ENCODE measurements at regions not wholly inside any gene's neighbourhood (a gene's known extent, or its start where the extent isn't known, plus 50 kb on each side); places are given as distances from the start of the nearest gene placed in this dataset.

DNA sequence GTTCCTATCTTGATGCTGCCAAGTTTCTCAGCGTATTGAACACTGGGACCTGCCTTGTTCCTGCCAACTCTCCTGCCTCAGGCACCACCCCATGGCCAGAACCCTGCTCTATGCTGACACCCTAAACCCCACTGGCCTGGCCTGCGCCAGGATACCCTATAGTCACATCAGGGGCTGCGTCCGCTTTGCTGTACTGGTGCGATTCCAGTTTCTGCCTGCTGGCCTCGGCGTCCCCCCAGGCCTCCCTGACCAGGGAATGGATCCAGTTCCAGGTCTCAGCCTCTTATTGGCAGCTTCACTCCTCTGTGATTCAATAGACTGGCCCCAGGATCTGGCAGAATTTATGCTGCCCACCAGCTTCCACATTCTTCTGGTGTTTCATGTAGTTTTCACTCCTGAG is 55.0 kb downstream of the GPR6 start:
- DNase-seq (ENCODE audit: low read depth in 1 of 2, low spot score in 1 of 2): no peak
- TF ChIP-seq JUND (IDR thresholded peaks at IDR 0.05; ENCODE audit: low read depth): no peak
- in situ Hi-C loops (cut with HindIII; ENCODE audit: low pct_unique_long_range_greater_than_20kb, low sequenced_read_pairs): no loop called here

- no peak for DNase-seq (ENCODE audit: low read depth in 1 of 2, low spot score in 1 of 2)
- TF ChIP-seq JUND (IDR thresholded peaks at IDR 0.05; ENCODE audit: low read depth): no peak
- in situ Hi-C loops (cut with HindIII; ENCODE audit: low pct_unique_long_range_greater_than_20kb, low sequenced_read_pairs): no loop called here
These were observed 55.9 kb downstream of the GPR6 start for GRCh38 chr6:110033749-110034666.

DNA sequence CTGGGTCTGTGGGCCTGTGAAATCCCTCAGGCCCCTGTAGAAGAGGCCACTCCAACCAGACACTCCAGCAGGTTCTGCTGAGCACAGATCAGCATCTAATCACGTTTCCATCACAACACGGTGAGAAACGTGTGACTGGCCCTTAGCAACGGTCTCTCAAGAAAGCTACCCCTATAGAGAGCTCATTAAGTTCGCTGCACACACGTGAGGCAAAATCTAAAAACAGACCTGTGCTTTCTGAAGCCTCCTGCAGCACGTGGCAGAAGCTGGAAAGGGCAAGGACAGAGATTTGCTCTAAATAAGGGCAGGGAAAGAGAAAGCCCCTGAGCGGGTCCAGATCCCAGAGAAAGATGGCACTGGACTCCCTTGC is 56.5 kb downstream of the GPR6 start:
- in situ Hi-C loops (cut with HindIII; ENCODE audit: low pct_unique_long_range_greater_than_20kb, low sequenced_read_pairs): no loop called here
- DNase-seq (ENCODE audit: low read depth in 1 of 2, low spot score in 1 of 2): no peak
- no peak for TF ChIP-seq JUND (IDR thresholded peaks at IDR 0.05; ENCODE audit: low read depth)

DNA sequence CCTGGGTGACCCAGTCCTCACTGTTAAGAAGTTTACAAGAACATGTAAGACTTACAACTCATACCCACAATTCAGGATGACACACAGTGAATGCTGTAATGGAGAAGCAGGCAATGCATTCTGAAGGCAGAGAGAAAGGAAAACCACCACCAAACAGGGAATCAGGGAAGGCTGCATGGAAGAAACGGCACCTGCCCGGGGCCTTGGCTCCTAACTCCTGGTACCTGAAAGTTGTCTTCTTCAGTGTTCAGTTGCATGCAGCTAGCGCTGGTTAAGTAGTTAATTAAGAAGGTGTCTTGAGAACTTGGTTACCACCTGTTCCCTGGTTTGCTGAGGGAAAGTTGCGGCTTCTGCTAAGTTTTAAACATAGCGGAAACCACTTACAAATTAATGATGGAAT is 57.2 kb downstream of the GPR6 start:
- in situ Hi-C loops (cut with HindIII; ENCODE audit: low pct_unique_long_range_greater_than_20kb, low sequenced_read_pairs): no loop called here
- TF ChIP-seq JUND (IDR thresholded peaks at IDR 0.05; ENCODE audit: low read depth): no peak
- no peak for DNase-seq (ENCODE audit: low read depth in 1 of 2, low spot score in 1 of 2)

DNA sequence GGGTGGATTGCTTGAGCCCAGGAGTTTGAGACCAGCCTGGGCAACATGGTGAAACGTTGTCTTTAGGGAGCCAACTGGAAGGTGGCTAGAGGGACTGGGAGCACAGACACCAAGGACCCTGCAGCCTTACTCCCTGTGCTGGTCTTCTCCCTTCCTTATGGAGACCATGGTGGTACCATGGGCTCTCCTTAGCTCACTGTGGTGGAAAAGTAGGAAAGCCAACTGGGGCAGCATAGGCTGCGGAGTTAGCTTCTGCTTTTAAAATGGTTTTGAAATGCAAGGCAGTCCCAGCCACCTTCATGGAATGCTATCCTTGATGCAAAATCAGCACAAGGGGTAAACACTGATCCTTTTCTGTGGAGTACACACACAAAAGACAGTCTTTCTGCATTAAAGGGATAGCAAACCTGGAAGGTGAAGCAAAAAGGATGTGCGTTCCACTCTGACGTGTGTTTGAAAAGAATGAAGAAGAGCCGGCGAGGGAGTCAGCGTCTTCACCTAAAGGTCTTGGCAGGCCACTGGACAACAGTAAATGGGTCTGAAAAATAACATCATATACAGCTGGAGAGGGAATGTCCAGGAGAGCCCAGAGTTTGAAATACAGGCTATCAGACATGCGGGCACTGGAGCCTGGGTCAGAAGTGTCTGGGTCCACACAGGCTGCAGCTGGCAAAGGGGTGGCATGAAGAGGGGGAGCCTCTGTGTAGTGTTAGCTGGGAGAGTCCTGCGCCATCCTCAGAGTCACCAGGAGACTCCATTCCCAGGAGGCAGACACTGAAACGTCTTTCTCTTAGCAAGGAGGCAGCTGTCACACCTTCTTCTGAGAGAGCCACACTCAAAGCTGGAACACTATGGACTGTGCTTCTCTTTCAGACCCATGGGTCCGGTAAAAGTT is 58.5 kb downstream of the GPR6 start:
- in situ Hi-C loops (cut with HindIII; ENCODE audit: low pct_unique_long_range_greater_than_20kb, low sequenced_read_pairs): no loop called here
- DNase-seq (ENCODE audit: low read depth in 1 of 2, low spot score in 1 of 2): no peak
- no peak for TF ChIP-seq JUND (IDR thresholded peaks at IDR 0.05; ENCODE audit: low read depth)

DNA sequence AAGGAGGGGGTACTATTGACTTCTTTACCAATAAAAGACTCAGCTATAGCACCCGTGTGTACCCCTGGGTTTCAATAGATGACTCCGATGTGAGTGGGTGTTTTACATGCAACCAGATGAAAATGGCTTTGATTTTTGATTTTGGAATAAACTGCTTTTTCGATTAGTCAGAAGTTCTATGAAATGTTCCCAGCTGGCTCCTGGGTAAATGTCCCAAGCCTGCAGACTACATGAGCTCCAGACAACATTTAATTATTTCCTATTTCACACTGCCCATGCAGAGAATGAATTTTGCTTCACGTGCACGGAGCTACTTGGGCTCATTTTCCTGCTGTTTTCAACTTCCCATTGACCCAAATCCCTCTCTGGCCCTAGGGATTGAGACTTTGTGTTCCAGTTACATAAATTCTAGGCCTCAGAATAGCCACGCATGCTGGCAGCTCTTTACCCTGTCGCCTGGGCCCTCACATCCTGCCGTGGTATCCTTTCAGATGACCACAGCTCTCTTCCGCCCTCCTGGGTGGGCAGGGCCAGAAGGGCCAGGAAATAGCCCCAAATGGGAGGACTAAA is 59.7 kb downstream of the GPR6 start:
- TF ChIP-seq JUND (IDR thresholded peaks at IDR 0.05; ENCODE audit: low read depth): no peak
- in situ Hi-C loops (cut with HindIII; ENCODE audit: low pct_unique_long_range_greater_than_20kb, low sequenced_read_pairs): no loop called here
- DNase-seq (ENCODE audit: low read depth in 1 of 2, low spot score in 1 of 2): no peak

DNA sequence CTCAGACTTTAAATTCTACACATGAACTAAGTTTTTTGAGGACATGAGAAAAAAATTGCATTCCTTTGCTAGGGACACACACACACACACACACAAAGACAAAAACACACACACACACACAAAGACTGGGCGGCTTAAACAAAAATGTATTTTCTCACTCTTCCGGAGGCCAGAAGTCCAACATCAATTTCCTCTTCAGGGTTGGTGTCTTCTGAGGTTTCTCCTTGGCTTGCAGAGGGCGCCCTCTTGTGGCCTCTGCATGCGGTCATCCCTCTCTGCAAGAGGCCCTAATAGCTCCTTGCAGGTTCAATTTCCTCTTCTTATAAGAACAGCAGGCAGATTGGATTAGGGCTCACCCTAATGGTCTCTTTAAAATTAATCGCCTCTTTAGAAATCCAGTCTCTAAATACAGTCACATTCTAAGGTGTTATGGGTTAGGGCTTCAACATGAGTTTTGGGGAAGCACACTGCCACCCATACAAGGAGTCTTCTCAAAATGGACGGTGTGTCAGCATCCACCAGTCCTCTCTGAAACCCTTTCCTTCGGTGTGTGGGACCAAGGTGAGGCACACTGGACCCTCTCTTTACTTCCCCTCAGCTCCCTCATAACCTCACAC is 61.4 kb downstream of the GPR6 start:
- DNase-seq (ENCODE audit: low read depth in 1 of 2, low spot score in 1 of 2): peak; percentile 23 to 89
- no peak for TF ChIP-seq JUND (IDR thresholded peaks at IDR 0.05; ENCODE audit: low read depth)
- in situ Hi-C loops (cut with HindIII; ENCODE audit: low pct_unique_long_range_greater_than_20kb, low sequenced_read_pairs): no loop called here

- DNase-seq (ENCODE audit: low read depth in 1 of 2, low spot score in 1 of 2): peak in 1 of 2 experiments; percentile 65
- TF ChIP-seq JUND (IDR thresholded peaks at IDR 0.05; ENCODE audit: low read depth): no peak
- in situ Hi-C loops (cut with HindIII; ENCODE audit: low pct_unique_long_range_greater_than_20kb, low sequenced_read_pairs): no loop called here
These were observed 61.9 kb downstream of the GPR6 start for GRCh38 chr6:110039981-110040383.

- in situ Hi-C loops (cut with HindIII; ENCODE audit: low pct_unique_long_range_greater_than_20kb, low sequenced_read_pairs): no loop called here
- DNase-seq (ENCODE audit: low read depth in 1 of 2, low spot score in 1 of 2): no peak
- no peak for TF ChIP-seq JUND (IDR thresholded peaks at IDR 0.05; ENCODE audit: low read depth)
These were observed 62.6 kb downstream of the GPR6 start for GRCh38 chr6:110040716-110041115.

GRCh38 chr6:110041126-110041525 is 63.0 kb downstream of the GPR6 start:
- in situ Hi-C loops (cut with HindIII; ENCODE audit: low pct_unique_long_range_greater_than_20kb, low sequenced_read_pairs): no loop called here
- TF ChIP-seq JUND (IDR thresholded peaks at IDR 0.05; ENCODE audit: low read depth): no peak
- DNase-seq (ENCODE audit: low read depth in 1 of 2, low spot score in 1 of 2): no peak

DNA sequence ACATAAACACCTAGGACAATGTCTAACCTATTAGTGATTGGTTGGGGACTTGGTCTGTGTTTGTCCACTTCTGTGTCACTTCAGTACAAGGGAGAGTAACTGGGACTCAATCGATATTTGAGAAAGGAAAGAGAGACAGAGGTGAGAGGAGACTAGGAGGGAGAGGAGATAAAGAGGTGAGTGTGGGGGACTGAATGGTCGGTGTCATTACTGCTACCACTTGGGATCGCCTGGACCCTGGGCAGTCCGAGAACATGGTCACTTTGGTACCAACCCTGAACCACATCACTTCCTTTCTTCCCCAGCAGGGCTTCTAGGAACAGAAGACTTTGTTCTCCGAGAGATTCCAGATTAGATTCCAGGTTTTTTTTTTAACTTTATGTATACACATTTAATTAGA is 63.7 kb downstream of the GPR6 start:
- no peak for TF ChIP-seq JUND (IDR thresholded peaks at IDR 0.05; ENCODE audit: low read depth)
- no peak for DNase-seq (ENCODE audit: low read depth in 1 of 2, low spot score in 1 of 2)
- in situ Hi-C loops (cut with HindIII; ENCODE audit: low pct_unique_long_range_greater_than_20kb, low sequenced_read_pairs): no loop called here

DNA sequence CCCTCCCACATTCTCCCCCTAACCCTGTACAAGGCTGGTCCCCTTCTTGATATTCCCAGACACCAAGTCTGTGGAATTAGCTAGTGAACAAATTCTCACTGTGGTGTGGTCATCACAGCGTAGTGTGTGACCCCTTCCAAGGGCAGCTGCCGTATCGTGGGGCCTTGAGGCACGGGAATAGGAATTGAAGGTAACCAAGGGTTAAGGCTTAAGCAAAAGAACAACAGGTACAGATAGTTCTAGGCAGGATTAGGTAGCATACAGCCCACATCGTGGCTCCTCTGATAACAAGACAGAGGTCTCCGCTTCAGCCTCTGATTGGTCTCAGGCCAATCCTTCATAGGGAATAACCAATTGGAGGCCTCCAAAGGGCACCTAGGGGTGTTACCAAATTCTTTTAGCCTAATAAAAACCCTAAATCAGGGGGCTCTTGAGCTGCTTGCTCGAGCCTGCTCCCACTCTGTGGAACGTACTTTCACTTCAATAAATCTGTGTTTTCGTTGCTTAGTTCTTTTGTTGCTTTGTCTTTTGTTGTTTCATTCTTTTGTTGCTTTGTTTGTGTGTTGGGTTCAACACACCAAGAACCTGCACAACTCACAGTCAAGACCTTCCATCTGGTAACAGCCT is 64.7 kb downstream of the GPR6 start:
- in situ Hi-C loops (cut with HindIII; ENCODE audit: low pct_unique_long_range_greater_than_20kb, low sequenced_read_pairs): no loop called here
- no peak for TF ChIP-seq JUND (IDR thresholded peaks at IDR 0.05; ENCODE audit: low read depth)

More for the DNA sequence above, 64.7 kb downstream of the GPR6 start:
- DNase-seq (ENCODE audit: low read depth in 1 of 2, low spot score in 1 of 2): no peak
